ENCODE measurements at regions not wholly inside any gene's neighbourhood (a gene's known extent, or its start where the extent isn't known, plus 50 kb on each side); places are given as distances from the start of the nearest gene placed in this dataset.
A peak's percentile ranks its signal among the peaks of the same experiment; 100 is the strongest.

GRCh38 chr12:102781117-102781516 is 135.9 kb downstream of the PAH start:
- DNase-seq, result no peak

GRCh38 chr12:102776041-102776440 is 141.0 kb downstream of the PAH start:
- DNase-seq, result no peak

- peak in 2 of 3 donors; percentile 80 to 90 for DNase-seq
These were observed 147.6 kb downstream of the PAH start for GRCh38 chr12:102769323-102769916.

GRCh38 chr12:102766961-102767360 is 150.1 kb downstream of the PAH start:
- no peak for DNase-seq

GRCh38 chr12:102765736-102766135 is 151.3 kb downstream of the PAH start:
- DNase-seq, result peak in 1 of 3 donors; percentile 36

GRCh38 chr12:102763471-102763870 is 153.6 kb downstream of the PAH start:
- peak in 1 of 3 donors; percentile 66 for DNase-seq

- no peak for DNase-seq
These were observed 154.0 kb downstream of the PAH start for GRCh38 chr12:102763061-102763460.

GRCh38 chr12:102760322-102760721 is 156.7 kb downstream of the PAH start:
- DNase-seq, result no peak

GRCh38 chr12:102759466-102759865 is 157.6 kb downstream of the PAH start:
- peak in 1 of 3 donors; percentile 70 for DNase-seq

- DNase-seq, result no peak
These were observed 159.2 kb downstream of the PAH start for GRCh38 chr12:102757882-102758226.

GRCh38 chr12:102757154-102757881 is 159.7 kb downstream of the PAH start:
- peak in 2 of 3 donors; percentile 75 to 86 for DNase-seq

- peak in 1 of 3 donors; percentile 62 for DNase-seq
These were observed 160.5 kb downstream of the PAH start for GRCh38 chr12:102756530-102756929.

GRCh38 chr12:102755266-102755665 is 161.8 kb downstream of the PAH start:
- DNase-seq, result peak in 1 of 3 donors; percentile 30

- DNase-seq, result no peak
These were observed 163.2 kb downstream of the PAH start for GRCh38 chr12:102753802-102754201.

- no peak for DNase-seq
These were observed 168.3 kb downstream of the PAH start for GRCh38 chr12:102748704-102749103.

GRCh38 chr12:102746963-102747362 is 170.1 kb downstream of the PAH start:
- no peak for DNase-seq

- DNase-seq, result peak in 1 of 3 donors; percentile 57
These were observed 171.0 kb downstream of the PAH start for GRCh38 chr12:102745971-102746600.

GRCh38 chr12:102741196-102741595 is 175.8 kb downstream of the PAH start:
- no peak for DNase-seq

- peak; percentile 71 to 89 (median 73) for DNase-seq
These were observed 176.7 kb downstream of the PAH start for GRCh38 chr12:102740141-102740955.

- no peak for DNase-seq
These were observed 180.7 kb downstream of the PAH start for GRCh38 chr12:102736328-102736727.

- DNase-seq, result no peak
These were observed 181.9 kb downstream of the PAH start for GRCh38 chr12:102735104-102735503.

- no peak for DNase-seq
These were observed 186.0 kb downstream of the PAH start for GRCh38 chr12:102730996-102731395.
